Anterior cingulate cortex (tissue), 58 donors: ENCODE measurements at regions not wholly inside any gene's neighbourhood (a gene's known extent, or its start where the extent isn't known, plus 50 kb on each side); places are given as distances from the start of the nearest gene placed in this dataset.

Experiments
- DNase-seq, 58 donors: peaks; one replicate each; lab custom pipeline; 2025; lab: John Stamatoyannopoulos, UW

DNA sequence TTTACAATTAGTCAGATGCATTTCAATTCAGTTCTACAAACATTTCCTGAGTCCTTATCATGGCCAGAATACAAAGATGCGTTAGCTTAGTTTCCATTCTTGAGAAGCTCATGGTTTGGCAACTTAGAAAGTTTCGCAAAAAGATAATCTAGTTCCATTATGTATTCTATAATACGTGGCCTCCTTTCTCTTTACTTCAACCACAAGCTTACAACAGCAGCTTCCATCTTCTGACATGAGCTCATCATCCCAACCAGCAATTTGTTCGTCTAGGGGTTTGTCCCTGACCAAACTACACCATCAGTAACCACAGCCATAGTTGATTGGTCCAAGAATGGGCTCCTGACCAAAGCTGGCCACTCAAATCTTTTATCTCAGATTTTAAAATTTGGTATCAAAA lies 267.6 kb upstream of the TBC1D5 start:
- no peak for DNase-seq

DNA sequence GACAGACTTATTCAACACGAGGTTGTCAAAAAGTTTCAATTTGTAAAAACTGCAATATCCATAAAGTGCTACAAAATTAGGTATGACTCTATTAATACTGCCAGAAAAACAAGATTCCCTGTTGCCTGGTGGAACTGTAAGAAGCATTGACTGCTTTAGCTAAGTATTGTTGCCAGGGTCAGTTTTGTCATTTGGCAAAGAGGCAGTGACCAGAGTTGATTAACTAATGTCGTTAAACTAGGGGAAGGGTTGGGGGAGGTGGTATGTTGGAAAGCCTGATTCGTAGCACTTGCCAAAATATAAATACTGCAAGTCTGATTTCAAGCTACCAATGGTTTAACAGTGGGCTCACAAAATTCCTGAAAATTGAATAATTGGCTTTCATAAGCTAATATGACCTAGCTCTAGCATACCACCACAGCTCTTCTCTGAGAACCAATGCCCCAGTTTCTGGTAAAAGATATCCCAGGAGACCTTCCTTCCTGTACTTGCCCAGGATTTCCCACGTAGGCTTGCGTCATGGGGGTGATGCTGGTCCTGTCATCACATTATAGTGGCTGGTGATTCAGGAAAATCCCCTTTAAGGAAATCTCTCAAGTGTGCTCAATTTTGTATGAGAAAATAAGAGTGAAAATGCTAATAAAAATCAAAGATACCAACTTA lies 266.4 kb upstream of the TBC1D5 start:
- no peak for DNase-seq

DNA sequence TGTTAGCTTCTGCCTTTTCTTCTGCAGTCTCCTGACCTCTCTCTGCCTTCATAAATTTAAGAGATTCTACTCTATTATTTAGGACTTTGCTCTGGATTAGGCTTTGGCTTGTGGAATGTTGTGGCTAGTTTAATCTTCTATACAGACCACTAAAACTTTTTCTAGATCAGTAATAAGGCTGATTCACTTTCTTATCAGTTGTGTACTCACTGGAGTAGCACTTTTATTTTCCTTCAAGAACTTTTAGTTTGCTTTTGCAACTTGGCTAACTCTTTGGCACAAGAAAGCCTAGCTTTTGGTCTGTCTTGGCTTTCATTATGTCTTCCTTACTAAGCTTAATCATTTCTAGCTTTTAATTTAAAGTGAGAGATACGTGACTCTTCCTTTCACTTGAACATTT lies 265.5 kb upstream of the TBC1D5 start:
- DNase-seq: no peak

DNA sequence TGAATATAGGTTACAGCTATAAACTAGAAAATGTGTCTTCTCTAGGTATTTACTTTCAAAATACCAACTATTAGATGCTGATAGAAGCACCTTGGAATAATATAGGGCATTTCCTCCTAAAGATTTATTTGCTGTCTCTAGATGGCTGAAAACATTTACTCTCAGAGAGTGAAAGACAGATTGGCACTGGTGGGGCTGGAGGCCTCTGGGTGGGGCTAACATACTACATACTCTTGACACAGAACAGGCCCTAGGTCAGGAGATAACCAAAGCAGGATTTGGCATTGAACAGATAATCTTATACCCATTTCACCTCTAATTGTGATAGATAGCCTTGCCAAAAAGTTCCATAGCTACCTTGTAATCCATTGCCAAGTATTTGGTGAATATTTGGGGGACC lies 253.3 kb upstream of the TBC1D5 start:
- DNase-seq: no peak

DNA sequence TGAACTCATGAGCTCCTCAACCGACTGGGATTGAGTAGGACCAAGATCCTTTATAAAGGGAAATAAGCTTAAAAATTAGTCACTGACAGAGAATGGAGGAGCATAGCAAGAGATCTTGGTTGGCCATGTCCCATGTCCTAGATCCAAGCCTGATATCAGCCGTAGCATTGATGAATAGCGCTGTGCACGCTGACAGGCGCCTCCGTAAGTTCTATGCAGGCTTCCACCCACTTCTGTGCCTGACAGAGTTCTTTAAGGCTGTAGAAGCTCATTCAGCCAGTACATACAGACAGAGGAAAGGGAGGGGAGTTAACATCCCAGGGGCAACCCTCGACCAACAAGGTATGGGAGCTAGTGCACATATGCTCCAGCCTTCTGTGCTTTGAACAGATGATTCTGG lies 251.7 kb upstream of the TBC1D5 start:
- DNase-seq: no peak

DNA sequence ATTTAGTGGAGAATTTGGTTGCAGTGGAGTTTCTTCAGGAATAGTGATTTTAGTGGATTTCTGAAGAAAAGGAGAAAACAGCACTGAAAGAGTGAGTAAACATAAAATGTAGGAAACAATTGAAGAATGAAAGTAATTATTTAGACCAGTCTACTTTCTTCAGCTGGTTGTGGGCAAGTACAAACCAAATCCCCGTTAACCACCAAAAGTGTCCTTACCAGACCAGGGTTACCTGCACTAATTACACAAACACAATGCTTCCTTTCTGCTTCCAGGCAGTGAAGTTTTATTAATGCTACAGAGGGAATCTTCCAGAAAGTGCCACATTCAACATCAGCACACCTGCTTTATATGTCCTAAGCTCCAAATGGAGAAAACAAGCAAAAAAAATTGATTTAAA lies 248.0 kb upstream of the TBC1D5 start:
- no peak for DNase-seq

DNA sequence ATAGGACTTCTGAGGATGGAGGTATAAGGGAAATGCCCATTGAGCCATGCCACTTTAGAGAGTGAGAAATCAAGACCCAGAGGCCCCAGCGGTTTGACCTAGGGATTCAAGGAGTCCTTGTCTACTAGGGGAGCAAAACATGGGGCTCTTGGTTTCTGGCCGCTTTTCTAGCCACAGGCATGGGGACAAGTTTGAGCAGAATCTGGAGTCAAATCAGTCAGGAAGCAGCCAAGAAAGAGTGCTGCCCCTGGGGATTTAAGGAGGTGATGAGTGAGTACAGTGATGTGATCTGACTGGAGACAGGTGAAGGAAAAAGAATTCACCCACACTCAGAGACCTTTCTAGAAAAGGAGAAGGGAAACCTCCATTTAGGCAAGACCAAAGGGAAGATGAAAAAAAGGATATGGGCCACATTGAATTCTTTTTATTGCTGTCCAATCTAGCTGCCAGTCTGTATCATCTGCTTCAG lies 244.0 kb upstream of the TBC1D5 start:
- no peak for DNase-seq

DNA sequence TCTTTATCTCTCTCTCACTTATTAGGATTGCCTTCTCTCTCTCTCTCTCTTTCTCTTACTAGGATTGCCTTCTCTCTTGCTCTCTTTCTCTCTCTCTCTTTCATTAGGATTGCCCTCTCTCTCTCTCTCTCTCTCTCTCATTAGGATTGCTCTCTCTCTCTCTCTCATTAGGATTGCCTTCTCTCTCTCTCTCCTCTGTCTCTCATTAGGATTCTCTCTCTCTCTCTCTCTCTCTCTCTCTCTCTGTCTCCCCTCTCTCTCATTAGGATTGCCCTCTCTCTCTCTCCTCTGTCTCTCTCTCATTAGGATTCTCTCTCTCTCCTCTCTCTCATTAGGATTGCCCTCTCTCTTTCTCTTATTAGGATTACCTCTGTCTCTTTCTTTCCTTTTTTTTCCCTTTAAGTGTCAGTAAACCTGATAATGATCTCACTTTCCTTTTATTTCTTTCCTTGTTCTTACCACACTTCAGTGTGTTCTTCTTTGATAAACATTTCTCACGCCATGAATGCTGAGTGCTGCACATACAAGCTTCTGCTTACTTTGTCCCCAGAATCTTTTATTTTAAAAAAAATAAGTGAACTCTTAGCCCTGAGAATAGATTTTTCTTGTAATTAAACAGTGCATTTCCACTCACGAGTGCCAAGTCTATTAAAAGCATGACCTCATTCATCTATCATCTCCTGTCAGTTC lies 243.4 kb upstream of the TBC1D5 start:
- no peak for DNase-seq

DNA sequence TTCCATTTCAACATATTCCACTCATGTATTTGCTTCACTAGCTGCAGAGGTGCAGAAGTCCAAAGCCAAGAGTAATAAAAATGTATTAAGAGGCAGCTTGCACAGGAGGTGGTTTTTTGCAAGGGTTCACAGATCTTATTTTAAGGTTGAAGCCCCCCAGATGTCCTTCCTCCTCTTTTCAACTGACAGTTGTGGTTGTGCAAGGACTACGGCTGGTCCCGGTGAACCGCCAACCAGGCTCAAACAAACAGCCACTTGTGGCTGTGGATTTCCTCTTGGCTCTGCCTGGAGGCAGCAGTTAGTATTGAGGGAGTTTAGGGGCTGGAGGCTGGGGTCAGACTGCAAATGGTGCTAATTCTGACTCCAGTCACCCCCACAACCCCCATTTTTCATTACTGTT lies 240.7 kb upstream of the TBC1D5 start:
- DNase-seq: no peak

DNA sequence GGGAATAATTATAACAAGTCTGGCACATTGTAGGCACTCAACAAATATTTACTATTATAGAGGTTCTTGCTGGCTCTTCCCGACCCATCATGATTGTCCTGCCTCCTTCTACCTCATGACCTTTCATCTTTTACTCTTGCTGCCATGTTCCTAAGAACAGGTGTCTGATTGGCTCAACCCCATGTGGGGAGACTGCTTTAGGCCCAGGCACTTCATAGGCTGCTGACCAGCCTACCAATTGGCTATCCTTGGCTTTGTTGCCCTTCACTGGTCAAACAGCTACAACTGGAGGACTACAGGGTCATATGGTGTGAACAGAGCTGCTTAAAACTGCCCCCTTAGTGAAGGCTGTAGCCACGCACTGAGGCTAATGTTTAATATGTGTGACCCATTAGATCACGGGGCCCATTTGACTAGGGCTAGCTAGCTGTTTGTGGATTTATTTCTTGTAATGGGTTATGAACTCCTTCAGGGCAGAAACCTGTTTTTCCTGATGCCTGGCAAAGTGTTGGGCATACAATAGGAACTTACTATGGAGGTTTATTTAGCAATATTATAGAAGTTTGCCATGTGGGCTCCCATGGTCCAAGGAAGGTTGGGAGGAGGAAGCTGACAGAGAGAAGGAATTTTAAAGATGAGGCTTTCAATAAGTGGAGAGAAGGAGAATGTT lies 239.9 kb upstream of the TBC1D5 start:
- no peak for DNase-seq

DNA sequence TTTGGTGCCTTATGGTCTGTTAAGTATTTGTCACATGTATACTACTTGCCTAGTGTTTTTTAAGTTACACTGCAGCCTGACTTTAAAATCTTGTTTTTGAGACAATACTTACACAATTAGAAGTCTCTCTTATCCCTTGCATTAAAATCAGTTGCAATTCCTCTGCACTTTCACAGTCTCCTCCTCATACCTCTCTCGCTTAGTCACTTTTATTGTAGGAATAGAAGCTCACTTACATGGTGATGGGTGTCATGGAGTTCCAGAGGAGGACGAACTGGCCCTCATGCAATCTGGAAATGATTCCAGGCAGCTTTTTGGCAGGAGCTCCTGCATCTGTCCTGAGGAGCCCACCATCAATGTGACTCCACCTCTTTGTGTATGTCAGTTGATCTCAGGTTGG lies 238.4 kb upstream of the TBC1D5 start:
- DNase-seq: no peak

DNA sequence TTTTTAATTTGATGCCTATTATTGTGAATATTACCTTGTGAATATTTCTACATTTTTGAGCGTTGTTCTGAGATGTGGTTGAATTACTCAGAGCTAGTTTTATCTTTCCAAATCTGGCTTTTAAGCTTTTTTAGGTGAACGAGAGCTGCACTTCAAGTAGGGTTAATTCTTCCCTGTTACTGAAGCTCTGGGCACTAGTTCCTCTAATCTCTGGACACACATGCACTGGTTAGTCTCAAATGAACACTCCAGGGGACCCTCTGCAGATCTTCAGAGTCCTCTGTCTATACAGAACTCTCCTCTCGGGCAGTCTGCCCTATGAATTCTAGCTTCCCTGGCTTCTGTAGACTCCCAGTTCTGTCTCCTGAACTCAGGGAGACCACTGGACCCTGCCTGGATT lies 237.5 kb upstream of the TBC1D5 start:
- DNase-seq: peak in 1 of 58 donors; percentile 5

DNA sequence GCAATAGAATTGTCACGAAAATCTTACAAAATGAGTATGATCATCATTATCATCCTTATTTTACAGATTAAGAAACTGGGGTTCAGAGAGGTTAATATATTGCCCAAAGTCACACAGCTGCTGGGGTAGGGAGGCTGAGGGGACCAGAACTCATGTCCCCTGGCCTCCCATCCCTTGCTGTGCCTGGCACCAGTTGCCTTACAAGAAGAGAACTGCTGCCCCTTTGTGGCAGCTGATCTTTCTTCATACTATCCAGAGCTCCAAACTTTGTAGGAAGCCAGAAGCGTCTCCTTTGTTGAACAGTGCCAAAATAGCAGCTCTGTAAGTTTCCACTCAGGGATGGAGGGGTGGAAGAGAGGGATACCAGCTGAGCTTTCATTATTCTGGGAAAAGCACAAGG lies 236.8 kb upstream of the TBC1D5 start:
- DNase-seq: peak in 34 of 58 donors; percentile 1 to 58 (median 10)

DNA sequence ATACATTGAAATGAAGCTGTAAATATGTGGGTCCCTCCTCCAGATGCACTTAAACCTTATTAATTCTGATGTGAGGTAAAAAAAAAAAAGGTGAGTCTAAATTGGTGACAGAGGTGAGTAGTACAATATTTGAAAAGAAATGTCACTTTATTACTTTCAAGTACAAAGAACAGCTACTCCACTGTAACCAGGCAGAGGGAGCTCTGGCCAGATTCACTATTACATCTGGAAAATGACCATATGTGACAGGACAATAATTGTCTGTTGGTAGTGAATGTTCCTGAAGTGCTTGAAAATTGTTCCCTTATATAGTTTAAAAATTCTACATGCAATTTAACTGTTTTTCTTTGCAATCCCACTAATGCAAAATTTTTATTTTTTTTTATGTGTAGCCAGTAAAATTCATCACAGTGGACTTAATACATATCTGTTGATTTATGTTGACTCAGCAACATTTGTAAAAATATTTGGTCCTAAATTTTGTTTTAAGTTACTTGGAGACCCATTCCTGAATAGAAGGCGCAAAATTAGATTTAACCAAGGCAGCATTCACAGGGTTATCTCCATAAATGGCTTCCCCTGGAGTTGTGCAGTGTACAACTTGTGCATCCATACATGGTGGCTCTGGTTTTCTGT lies 231.9 kb upstream of the TBC1D5 start:
- DNase-seq: no peak

DNA sequence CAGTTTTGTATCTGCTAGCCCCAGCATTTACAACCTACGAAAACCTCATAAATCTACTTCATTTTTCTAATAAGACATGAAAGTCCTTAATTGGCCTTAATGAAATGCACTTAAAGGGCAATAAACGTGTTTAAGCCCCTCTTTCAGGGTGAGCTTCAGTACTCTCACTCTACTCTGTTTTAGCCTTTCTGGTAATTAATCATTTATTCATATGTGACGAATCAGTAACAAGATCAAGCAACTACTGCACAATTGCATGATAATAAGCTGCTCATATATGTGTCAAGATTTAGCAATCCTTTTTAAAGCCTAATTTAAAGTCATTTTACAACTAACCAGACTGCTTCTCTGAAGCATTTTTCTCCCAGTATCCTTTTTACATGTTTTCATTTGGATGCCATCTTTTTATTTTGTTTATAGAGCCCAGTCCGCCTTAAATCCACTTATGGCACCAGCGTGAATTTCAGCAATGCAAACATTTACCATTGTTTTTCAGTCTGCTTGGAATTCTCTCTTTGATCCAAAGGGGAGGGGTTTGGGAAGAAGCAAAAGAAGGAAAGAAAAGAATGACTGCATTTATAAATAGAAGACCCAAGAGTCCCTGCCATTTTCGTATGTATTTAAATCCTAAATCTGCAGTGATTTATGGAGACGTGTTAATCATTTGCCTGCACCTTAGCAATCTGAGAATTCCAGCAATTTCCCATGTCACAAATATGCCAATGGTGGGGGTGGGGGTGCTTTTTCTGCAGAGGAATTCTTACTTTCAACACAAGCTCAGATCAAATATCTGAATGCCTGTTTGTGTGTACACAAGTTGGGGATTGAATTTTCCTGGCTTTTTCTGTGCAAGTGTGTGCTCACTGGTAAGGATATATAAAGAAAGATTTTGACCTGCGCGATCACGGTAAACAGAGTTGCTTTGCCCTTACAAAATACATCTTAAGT lies 230.8 kb upstream of the TBC1D5 start:
- no peak for DNase-seq

DNA sequence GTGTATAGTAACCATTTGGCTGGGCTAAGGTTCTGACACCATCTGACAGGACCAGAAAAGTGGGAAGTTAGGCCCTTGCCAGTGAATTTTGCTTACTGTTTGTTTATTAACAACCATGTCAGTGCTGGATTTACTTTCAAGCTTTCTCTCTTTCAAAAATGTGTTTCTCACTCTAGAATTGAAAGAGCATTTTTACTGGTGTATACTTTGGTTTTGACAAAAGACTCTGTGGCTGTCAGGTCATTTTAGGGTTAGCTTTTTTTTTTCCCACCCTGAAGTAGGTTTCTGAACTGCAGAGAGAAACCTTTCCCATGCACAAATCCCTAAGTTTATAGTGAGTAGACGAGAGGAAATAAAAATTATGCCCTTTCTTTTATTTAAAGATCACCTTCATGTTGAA lies 230.0 kb upstream of the TBC1D5 start:
- no peak for DNase-seq

DNA sequence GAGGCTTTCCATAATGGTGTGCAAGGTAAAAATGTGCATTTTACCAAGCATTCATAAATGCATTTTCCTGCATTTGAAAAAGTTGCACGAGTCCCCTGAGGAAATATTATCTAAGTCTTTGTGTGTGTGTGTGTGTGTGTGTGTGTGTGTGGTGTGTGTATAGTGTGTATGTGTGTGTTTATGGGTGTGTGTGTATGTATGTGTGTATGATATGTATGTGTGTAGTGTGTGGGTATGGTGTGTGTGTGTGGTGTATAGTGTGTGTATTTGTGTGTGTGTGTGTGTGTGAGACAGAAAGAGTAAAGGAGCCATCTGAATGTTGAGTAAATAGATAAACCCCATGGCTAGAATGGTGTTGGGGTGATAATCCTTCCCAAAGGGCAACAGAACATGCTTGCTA lies 229.6 kb upstream of the TBC1D5 start:
- DNase-seq: no peak

DNA sequence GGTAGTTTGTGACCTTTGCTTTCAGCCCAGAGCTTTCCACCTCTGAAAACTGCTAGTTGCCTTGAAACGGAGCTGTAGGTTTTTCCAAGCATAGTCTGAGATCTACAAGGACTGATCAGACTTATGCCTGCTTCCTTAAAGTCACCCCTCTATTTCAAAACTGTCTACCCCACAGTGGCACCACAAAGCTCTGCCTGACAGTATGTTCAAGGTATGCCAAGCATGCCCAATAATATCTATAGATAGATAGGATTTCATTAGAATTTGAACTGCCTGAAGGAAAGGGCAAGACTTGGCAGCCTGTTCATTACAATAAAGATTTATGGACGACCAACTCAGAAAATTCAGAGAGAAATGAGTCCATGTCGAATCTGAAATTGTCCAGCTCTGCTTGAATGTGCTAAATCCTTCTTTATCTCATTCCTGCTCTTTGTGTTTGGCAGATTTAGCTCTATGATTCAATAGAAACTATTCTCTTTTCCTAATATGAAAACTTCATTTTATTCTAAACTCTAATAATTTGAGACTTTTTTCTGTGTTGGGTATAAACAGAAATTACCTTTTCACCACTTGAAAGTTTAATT lies 227.6 kb upstream of the TBC1D5 start:
- no peak for DNase-seq

DNA sequence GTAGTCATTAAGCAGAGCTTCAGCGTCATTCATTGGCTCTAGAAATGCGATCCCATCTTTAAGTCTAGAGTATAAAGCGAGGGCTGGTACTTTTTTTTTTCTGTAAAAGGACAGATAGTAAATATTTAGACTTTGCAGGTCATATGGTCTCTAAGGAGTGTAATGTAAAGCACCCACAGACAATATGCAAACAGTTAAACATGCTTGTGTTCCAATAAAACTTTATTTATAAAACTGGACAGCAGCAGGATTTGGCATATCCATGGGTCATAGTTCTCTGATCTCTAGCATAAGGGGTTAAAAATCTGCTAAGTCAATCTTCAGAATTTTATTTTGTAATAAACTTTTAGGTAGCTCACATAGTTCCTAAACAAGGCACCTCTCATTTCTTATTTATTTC lies 226.8 kb upstream of the TBC1D5 start:
- no peak for DNase-seq
